ENCODE measurements at regions not wholly inside any gene's neighbourhood (a gene's known extent, or its start where the extent isn't known, plus 50 kb on each side); places are given as distances from the start of the nearest gene placed in this dataset.

- Histone ChIP-seq H3K27me3 (no peaks in the 10 kb centered on the region), H3K36me3 (no peaks in the 10 kb centered on the region), H3K9me3 (no peaks in the 10 kb centered on the region), H3K4me1 (no peaks in the 10 kb centered on the region), H3K4me3 (ENCODE audit: low read depth, low read length) (no peak overlapping the region)
- DNase-seq: no peak
- TF ChIP-seq, protein P1, sequence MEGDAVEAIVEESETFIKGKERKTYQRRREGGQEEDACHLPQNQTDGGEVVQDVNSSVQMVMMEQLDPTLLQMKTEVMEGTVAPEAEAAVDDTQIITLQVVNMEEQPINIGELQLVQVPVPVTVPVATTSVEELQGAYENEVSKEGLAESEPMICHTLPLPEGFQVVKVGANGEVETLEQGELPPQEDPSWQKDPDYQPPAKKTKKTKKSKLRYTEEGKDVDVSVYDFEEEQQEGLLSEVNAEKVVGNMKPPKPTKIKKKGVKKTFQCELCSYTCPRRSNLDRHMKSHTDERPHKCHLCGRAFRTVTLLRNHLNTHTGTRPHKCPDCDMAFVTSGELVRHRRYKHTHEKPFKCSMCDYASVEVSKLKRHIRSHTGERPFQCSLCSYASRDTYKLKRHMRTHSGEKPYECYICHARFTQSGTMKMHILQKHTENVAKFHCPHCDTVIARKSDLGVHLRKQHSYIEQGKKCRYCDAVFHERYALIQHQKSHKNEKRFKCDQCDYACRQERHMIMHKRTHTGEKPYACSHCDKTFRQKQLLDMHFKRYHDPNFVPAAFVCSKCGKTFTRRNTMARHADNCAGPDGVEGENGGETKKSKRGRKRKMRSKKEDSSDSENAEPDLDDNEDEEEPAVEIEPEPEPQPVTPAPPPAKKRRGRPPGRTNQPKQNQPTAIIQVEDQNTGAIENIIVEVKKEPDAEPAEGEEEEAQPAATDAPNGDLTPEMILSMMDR (IDR thresholded peaks at IDR 0.05; ENCODE audit: low read depth, low read length): no peak
These were observed 358.4 kb upstream of the SALL3 start for GRCh38 chr18:78621141-78621755.

DNA sequence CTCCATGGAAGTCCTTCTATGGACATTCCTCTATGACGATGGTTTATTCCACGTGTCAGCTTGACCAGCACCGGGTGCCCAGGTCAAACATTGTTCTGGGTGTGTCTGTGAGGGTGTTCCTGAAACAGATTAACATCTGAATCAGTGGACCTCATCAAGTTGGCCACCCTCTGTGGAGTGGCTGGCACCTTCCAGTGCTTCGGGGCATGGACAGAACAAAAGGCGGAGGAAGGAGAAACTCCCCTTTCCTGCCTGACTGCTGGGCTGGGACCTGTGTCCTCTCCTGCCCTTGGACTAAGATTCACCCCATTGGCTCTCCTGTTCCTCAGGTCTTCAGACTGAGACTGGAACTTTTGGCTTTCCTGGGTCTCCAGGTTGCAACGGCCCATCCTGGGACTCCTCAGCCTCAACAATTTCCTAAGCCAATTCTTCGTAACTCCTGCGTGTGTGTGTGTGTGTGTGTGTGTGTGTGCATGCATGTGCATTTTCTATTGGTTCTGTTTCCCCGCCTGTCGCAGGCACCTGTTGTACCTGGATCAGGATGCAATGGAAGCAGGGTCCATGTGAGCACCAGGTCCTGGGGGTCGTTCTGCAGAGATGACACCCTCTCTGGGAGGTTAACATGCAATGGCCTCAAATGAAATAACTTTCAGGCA, 357.2 kb upstream of the SALL3 start:
- Histone ChIP-seq H3K36me3 (no peaks in the 10 kb centered on the region), H3K4me1 (no peaks in the 10 kb centered on the region), H3K4me3 (ENCODE audit: low read depth, low read length) (no peak overlapping the region), H3K9me3 (no peaks in the 10 kb centered on the region), H3K27me3 (peaks cover 2% of the 10 kb centered on the region)
- TF ChIP-seq, protein P1 (IDR thresholded peaks at IDR 0.05; ENCODE audit: low read depth, low read length): no peak
- no peak for DNase-seq

DNA sequence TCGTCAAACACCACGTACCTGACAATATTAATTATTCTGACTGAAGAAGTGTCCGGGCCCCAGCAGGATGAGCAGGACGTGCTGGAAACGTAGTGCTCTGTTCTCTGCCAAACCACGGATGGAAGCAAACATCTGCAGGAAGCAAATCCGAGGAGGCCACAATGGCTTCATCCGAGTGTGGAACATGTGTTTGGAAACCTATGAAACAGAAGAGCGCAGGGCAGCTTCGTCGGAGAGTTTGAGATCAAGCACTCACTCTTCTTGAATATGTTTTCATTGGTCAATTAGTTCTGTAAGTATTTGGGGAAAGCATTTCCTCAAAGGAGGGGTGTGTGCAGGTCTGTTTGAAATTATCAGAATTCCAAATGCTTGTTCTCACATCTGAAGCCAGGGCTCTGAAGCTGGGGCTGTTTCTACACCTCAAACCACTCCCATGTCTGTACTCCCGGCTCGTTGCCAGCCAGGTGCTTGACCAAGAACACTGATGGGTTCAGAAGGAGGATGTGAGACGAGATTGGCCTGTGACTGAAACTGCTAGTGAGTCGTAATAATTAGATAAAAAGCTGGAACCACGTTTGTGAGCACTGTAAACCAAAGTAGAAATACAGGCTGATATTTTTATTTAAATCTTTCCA, 356.6 kb upstream of the SALL3 start:
- TF ChIP-seq, protein P1 (IDR thresholded peaks at IDR 0.05; ENCODE audit: low read depth, low read length): no peak
- no peak for DNase-seq
- Histone ChIP-seq H3K27me3 (peaks cover 9% of the 10 kb centered on the region), H3K4me1 (no peaks in the 10 kb centered on the region), H3K4me3 (ENCODE audit: low read depth, low read length) (no peak overlapping the region), H3K36me3 (no peaks in the 10 kb centered on the region), H3K9me3 (no peaks in the 10 kb centered on the region)

DNA sequence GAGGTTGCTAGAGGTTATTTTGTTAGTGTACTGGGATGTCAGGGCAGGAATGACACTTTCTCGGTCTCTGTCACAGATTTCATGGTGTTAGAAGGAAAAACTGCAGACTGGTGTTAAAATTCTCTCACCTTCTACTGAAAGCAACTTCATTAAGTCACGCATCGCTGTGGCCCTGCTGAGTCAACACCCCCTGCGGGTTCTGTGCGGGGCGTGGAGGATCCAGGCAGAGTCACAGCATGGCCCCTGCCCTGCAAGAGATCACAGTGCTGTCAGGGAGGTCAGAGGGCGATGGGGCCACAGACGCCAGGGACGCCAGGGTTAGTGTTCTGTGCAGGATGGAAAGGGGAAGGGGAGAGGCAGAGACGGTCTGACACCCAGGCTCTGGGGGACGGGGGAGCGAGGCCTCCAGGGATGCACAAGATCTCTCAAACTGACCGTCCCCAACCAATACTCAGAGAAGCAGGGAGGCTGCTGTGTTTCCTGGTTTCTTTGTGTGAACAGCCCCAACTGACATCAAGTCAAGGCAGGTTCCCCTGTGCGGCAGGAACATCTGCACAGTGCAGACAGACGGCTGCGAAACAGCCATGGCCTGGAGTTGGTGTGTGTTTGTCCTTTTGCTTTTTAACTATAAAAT, 354.9 kb upstream of the SALL3 start:
- Histone ChIP-seq H3K27me3 (peaks cover 10% of the 10 kb centered on the region), H3K9me3 (no peaks in the 10 kb centered on the region), H3K4me3 (ENCODE audit: low read depth, low read length) (no peak overlapping the region), H3K4me1 (no peaks in the 10 kb centered on the region), H3K36me3 (no peaks in the 10 kb centered on the region)
- TF ChIP-seq, protein P1 (IDR thresholded peaks at IDR 0.05; ENCODE audit: low read depth, low read length): no peak
- no peak for DNase-seq

GRCh38 chr18:78625847-78626246, 353.8 kb upstream of the SALL3 start:
- no peak for DNase-seq
- peaks cover 10% of the 10 kb centered on the region for H3K27me3 ChIP-seq
- H3K4me3 ChIP-seq (ENCODE audit: low read depth, low read length): no peak overlapping the region
- TF ChIP-seq, protein P1 (IDR thresholded peaks at IDR 0.05; ENCODE audit: low read depth, low read length): no peak
- no peaks in the 10 kb centered on the region for H3K4me1 ChIP-seq
- no peaks in the 10 kb centered on the region for H3K9me3 ChIP-seq
- H3K36me3 ChIP-seq: no peaks in the 10 kb centered on the region

All from BE2C (cell line).